ENCODE measurements at regions not wholly inside any gene's neighbourhood (a gene's known extent, or its start where the extent isn't known, plus 50 kb on each side); places are given as distances from the start of the nearest gene placed in this dataset.
A peak's percentile ranks its signal among the peaks of the same experiment; 100 is the strongest.

GRCh38 chr20:61157301-61157700 lies 94.8 kb upstream of the CDH4 start:
- DNase-seq, result no peak

GRCh38 chr20:61159957-61160686 lies 91.9 kb upstream of the CDH4 start:
- DNase-seq, result no peak

- DNase-seq, result no peak
Observed at GRCh38 chr20:61161726-61162390, 90.2 kb upstream of the CDH4 start.

- DNase-seq, result no peak
Observed at GRCh38 chr20:61162451-61162850, 89.6 kb upstream of the CDH4 start.

GRCh38 chr20:61163031-61163430 lies 89.0 kb upstream of the CDH4 start:
- no peak for DNase-seq

GRCh38 chr20:61166324-61166723 lies 85.7 kb upstream of the CDH4 start:
- DNase-seq, result no peak

- no peak for DNase-seq
Observed at GRCh38 chr20:61168605-61169004, 83.5 kb upstream of the CDH4 start.

GRCh38 chr20:61169874-61170273 lies 82.2 kb upstream of the CDH4 start:
- DNase-seq, result no peak

- no peak for DNase-seq
Observed at GRCh38 chr20:61170496-61171320, 81.4 kb upstream of the CDH4 start.

GRCh38 chr20:61173267-61173666 lies 78.8 kb upstream of the CDH4 start:
- no peak for DNase-seq

GRCh38 chr20:61173961-61174725 lies 77.9 kb upstream of the CDH4 start:
- no peak for DNase-seq

GRCh38 chr20:61176874-61177273 lies 75.2 kb upstream of the CDH4 start:
- DNase-seq, result no peak

GRCh38 chr20:61178551-61179071 lies 73.5 kb upstream of the CDH4 start:
- no peak for DNase-seq

GRCh38 chr20:61184194-61184593 lies 67.9 kb upstream of the CDH4 start:
- DNase-seq, result no peak

- no peak for DNase-seq
Observed at GRCh38 chr20:61185181-61185580, 66.9 kb upstream of the CDH4 start.

- DNase-seq, result no peak
Observed at GRCh38 chr20:61185841-61186601, 66.0 kb upstream of the CDH4 start.

GRCh38 chr20:61186771-61187472 lies 65.1 kb upstream of the CDH4 start:
- peak in 1 of 2 experiments; percentile 43 for DNase-seq

GRCh38 chr20:61189534-61189933 lies 62.5 kb upstream of the CDH4 start:
- DNase-seq, result no peak

GRCh38 chr20:61191096-61191495 lies 61.0 kb upstream of the CDH4 start:
- DNase-seq, result no peak

GRCh38 chr20:61192337-61192950 lies 59.6 kb upstream of the CDH4 start:
- no peak for DNase-seq

- no peak for DNase-seq
Observed at GRCh38 chr20:61193164-61193563, 58.9 kb upstream of the CDH4 start.
